HL-60 (cell line): ENCODE measurements at regions not wholly inside any gene's neighbourhood (a gene's known extent, or its start where the extent isn't known, plus 50 kb on each side); places are given as distances from the start of the nearest gene placed in this dataset.

Experiments
- GABPA ChIP-seq: IDR thresholded peaks from 2 replicates; pipeline ENCODE4 v1.6.1; 2012; ENCODE audit warnings: low read depth
- TF ChIP-seq, protein P1 (sequence below): IDR thresholded peaks from one replicate; pipeline ENCODE4 v1.5.1; 2011; ENCODE audit warnings: low read length, control low read depth, inconsistent platforms; ENCODE audit not compliant: insufficient read depth

DNA sequence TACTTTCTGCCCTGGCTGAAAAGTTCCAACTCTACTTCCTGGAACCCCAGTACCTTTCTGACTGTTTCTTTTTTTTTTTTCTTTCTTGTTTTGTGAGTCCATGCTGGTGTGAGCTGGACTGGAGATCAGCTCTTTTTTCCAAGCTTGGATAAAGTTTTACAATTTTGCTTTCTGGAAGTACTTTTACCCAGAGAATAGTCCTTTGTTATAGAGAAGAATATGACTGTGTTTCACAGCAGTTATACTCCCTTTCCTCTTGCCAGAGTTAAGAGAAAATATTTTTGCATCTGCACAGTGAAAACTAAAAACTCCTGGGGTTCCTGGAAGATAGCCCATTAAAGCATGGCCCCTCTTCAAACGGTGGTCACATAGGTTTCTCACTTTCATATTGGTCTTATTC, 1100.6 kb downstream of the OTOL1 start:
- no peak for TF ChIP-seq GABPA
- TF ChIP-seq, protein P1, sequence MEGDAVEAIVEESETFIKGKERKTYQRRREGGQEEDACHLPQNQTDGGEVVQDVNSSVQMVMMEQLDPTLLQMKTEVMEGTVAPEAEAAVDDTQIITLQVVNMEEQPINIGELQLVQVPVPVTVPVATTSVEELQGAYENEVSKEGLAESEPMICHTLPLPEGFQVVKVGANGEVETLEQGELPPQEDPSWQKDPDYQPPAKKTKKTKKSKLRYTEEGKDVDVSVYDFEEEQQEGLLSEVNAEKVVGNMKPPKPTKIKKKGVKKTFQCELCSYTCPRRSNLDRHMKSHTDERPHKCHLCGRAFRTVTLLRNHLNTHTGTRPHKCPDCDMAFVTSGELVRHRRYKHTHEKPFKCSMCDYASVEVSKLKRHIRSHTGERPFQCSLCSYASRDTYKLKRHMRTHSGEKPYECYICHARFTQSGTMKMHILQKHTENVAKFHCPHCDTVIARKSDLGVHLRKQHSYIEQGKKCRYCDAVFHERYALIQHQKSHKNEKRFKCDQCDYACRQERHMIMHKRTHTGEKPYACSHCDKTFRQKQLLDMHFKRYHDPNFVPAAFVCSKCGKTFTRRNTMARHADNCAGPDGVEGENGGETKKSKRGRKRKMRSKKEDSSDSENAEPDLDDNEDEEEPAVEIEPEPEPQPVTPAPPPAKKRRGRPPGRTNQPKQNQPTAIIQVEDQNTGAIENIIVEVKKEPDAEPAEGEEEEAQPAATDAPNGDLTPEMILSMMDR: no peak
